IMR-90 (cell line): ENCODE measurements at regions not wholly inside any gene's neighbourhood (a gene's known extent, or its start where the extent isn't known, plus 50 kb on each side); places are given as distances from the start of the nearest gene placed in this dataset.

Experiments used
- CEBPB ChIP-seq: IDR thresholded peaks from 2 replicates; pipeline ENCODE4 v1.6.1; 2012; ENCODE audit warnings: low read depth, low read length, improper control_type of control experiment
- CTCF ChIP-seq: conservative IDR thresholded peaks from 2 replicates; pipeline ENCODE4 v1.5.1; 2012; ENCODE audit warnings: mild to moderate bottlenecking, low read depth, low read length, improper control_type of control experiment
- POLR2A ChIP-seq: IDR thresholded peaks from 2 replicates; pipeline ENCODE4 v1.6.1; 2012; ENCODE audit warnings: mild to moderate bottlenecking, low read depth, low read length
- RAD21 ChIP-seq: IDR thresholded peaks from 2 replicates; pipeline ENCODE4 v1.6.1; 2012; ENCODE audit warnings: low read length, improper control_type of control experiment
- RFX5 ChIP-seq: IDR thresholded peaks from 2 replicates; pipeline ENCODE4 v1.8.0; 2012; ENCODE audit warnings: low read depth, mild to moderate bottlenecking, low read length, moderate library complexity

- TF ChIP-seq RAD21 (no peak), CTCF (no peak), RFX5 (no peak), POLR2A (no peak), CEBPB (no peak)
These were observed 291.3 kb upstream of the IRX1 start for GRCh38 chr5:3304346-3304745.
